MM.1S (cell line): ENCODE measurements at regions not wholly inside any gene's neighbourhood (a gene's known extent, or its start where the extent isn't known, plus 50 kb on each side); places are given as distances from the start of the nearest gene placed in this dataset.

Source experiments
- EZH2 ChIP-seq: fragments of 300-600 bp; sonication (generic); optimal IDR thresholded peaks from 2 replicates; pipeline ENCODE3; 2017; ENCODE audit warnings: low read depth, mild to moderate bottlenecking, antibody characterized with exemption, low read length, mixed read lengths
- EZH2phosphoT487 ChIP-seq: fragments of 300-600 bp; sonication (generic); IDR thresholded peaks from 2 replicates; pipeline ENCODE4 v1.6.1; 2018; ENCODE audit warnings: antibody characterized with exemption, low read length
- TF ChIP-seq, protein P1 (sequence below): fragments of 300-600 bp; sonication (generic); IDR thresholded peaks from 2 replicates; pipeline ENCODE4 v1.5.1; 2016; ENCODE audit warnings: antibody characterized with exemption, low read length, mixed read lengths

DNA sequence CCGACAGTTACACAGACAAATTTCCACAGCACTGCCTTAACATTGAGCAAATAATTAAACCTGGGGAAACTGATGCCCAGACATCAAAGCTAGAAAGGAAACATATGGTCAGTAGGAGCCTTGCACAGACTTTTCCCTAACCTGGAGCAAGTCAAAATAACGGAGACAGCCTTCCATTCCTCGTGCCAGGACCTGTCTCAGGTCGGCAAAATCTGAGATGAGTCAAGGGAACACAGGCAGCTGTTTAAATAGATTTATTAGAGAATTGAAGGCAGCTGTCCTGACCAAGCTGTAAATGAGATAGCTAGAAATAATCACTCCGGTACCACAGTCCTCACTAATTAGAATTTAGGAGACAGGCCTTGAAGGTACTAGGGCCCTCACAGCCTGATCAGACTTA, 81.2 kb downstream of the RAMP3 start:
- TF ChIP-seq, protein P1, sequence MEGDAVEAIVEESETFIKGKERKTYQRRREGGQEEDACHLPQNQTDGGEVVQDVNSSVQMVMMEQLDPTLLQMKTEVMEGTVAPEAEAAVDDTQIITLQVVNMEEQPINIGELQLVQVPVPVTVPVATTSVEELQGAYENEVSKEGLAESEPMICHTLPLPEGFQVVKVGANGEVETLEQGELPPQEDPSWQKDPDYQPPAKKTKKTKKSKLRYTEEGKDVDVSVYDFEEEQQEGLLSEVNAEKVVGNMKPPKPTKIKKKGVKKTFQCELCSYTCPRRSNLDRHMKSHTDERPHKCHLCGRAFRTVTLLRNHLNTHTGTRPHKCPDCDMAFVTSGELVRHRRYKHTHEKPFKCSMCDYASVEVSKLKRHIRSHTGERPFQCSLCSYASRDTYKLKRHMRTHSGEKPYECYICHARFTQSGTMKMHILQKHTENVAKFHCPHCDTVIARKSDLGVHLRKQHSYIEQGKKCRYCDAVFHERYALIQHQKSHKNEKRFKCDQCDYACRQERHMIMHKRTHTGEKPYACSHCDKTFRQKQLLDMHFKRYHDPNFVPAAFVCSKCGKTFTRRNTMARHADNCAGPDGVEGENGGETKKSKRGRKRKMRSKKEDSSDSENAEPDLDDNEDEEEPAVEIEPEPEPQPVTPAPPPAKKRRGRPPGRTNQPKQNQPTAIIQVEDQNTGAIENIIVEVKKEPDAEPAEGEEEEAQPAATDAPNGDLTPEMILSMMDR = no peak
- TF ChIP-seq EZH2 (no peak), EZH2phosphoT487 (no peak)
